Ectodermal cell (in vitro differentiated cells): ENCODE measurements at regions not wholly inside any gene's neighbourhood (a gene's known extent, or its start where the extent isn't known, plus 50 kb on each side); places are given as distances from the start of the nearest gene placed in this dataset.
"Not testable (repeated sequence)": the region's sequence is repeated elsewhere in the genome, so short reads cannot be mapped to it uniquely, and the experiment has no call there.

ENCODE experiments used
- H3K27ac ChIP-seq: 2 replicates; pipeline ENCODE4 v1.7.0; 2013; ENCODE audit warnings: mild to moderate bottlenecking, low read depth, low read length; ENCODE audit not compliant: insufficient read depth, poor library complexity, severe bottlenecking
- H3K27me3 ChIP-seq: 2 replicates; pipeline ENCODE4 v1.7.0; 2013; ENCODE audit warnings: mild to moderate bottlenecking, low read length; ENCODE audit not compliant: insufficient read depth, control insufficient read depth, poor library complexity, severe bottlenecking
- H3K36me3 ChIP-seq: one replicate; pipeline ENCODE4 v1.7.0; 2013; ENCODE audit warnings: low read length; ENCODE audit not compliant: control insufficient read depth, insufficient read depth
- H3K4me1 ChIP-seq: one replicate; pipeline ENCODE4 v1.7.0; 2013; ENCODE audit warnings: low read length; ENCODE audit not compliant: control insufficient read depth, insufficient read depth
- H3K4me3 ChIP-seq: 2 replicates; pipeline ENCODE4 v1.7.0; 2013; ENCODE audit warnings: low read depth, low read length, control low read depth; ENCODE audit not compliant: insufficient read depth
- H3K9me3 ChIP-seq: 2 replicates; pipeline ENCODE4 v1.7.0; 2013; ENCODE audit warnings: mild to moderate bottlenecking, low read length, moderate library complexity; ENCODE audit not compliant: control insufficient read depth
- whole genome bisulfite sequencing, 2 experiments: methylation state at CpG; one replicate each; pipeline ENCODE4 v1.1.7; 2013; ENCODE audit warnings: missing lambda C conversion rate in 2 of 2; 5-methylcytosine and 5-hydroxymethylcytosine counted together

- no peak overlapping the region for H3K27ac ChIP-seq
- no peaks in the 10 kb centered on the region for H3K27me3 ChIP-seq
- WGBS, 2 experiments: 94 to 95% methylated on average over 5 of the region's 5 CpGs
- H3K9me3 ChIP-seq: no peaks in the 10 kb centered on the region
- no peaks in the 10 kb centered on the region for H3K36me3 ChIP-seq
- no peak overlapping the region for H3K4me3 ChIP-seq
- H3K4me1 ChIP-seq: no peaks in the 10 kb centered on the region
These were observed 60.1 kb upstream of the ARL4C start for GRCh38 chr2:234556848-234557573.

DNA sequence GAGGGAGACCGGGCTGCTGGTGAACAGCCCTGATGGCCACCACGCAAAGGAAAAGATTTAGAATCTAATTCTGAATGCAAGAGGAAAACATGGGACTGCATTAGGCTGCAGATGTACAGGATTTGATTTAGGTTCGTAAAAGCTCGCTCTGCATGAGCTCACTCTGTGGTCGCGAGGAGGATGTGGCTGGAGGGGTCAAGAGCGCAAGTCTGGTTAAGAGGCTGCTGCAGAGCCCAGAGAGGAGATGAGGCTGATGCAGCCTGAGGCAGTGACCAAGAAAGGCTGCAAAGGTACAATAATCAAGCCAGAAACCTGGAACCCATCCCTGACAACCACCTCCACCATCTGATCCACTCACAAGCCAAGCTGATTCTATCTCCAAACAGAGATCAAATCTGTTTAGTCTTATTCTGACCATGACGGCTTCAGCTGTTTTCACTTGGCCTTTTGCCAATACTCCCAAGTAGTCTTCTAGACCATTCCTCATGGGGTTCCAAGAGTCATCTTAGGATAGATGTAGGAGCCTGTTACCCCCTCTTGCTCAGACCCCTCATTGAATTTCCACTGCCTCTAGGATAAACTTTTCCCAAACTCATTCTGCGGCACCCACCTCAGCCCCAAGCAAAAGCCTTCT, 58.9 kb upstream of the ARL4C start:
- no peaks in the 10 kb centered on the region for H3K4me1 ChIP-seq
- no peaks in the 10 kb centered on the region for H3K9me3 ChIP-seq
- 94 to 97% methylated on average over 9 of the region's 9 CpGs for WGBS, 2 experiments
- no peak overlapping the region for H3K27ac ChIP-seq
- no peaks in the 10 kb centered on the region for H3K36me3 ChIP-seq
- H3K27me3 ChIP-seq: no peaks in the 10 kb centered on the region
- no peak overlapping the region for H3K4me3 ChIP-seq

GRCh38 chr2:234555161-234555560, 58.3 kb upstream of the ARL4C start:
- no peaks in the 10 kb centered on the region for H3K36me3 ChIP-seq
- H3K27me3 ChIP-seq: no peaks in the 10 kb centered on the region
- no peaks in the 10 kb centered on the region for H3K4me1 ChIP-seq
- H3K9me3 ChIP-seq: no peaks in the 10 kb centered on the region
- no peak overlapping the region for H3K4me3 ChIP-seq
- no peak overlapping the region for H3K27ac ChIP-seq

GRCh38 chr2:234553223-234553622, 56.3 kb upstream of the ARL4C start:
- not testable (repeated sequence) for H3K27me3 ChIP-seq, H3K4me1 ChIP-seq, H3K9me3 ChIP-seq, H3K4me3 ChIP-seq, H3K36me3 ChIP-seq, H3K27ac ChIP-seq
- 92 to 95% methylated on average over 15 of the region's 15 CpGs for WGBS, 2 experiments

- no peak overlapping the region for H3K4me3 ChIP-seq
- no peaks in the 10 kb centered on the region for H3K27me3 ChIP-seq
- H3K4me1 ChIP-seq: peaks cover 11% of the 10 kb centered on the region
- H3K36me3 ChIP-seq: no peaks in the 10 kb centered on the region
- H3K27ac ChIP-seq: no peak overlapping the region
- H3K9me3 ChIP-seq: no peaks in the 10 kb centered on the region
- 28 to 29% methylated on average over 18 of the region's 18 CpGs for WGBS, 2 experiments
These were observed 53.7 kb upstream of the ARL4C start for GRCh38 chr2:234550511-234551107.

GRCh38 chr2:234550056-234550455, 53.2 kb upstream of the ARL4C start:
- Histone ChIP-seq H3K27me3 (no peaks in the 10 kb centered on the region), H3K4me1 (peaks cover 11% of the 10 kb centered on the region), H3K9me3 (no peaks in the 10 kb centered on the region), H3K36me3 (no peaks in the 10 kb centered on the region), H3K27ac (no peak overlapping the region), H3K4me3 (no peak overlapping the region)
- 77 to 80% methylated on average over 5 to 7 of the region's 7 CpGs for WGBS, 2 experiments

- Histone ChIP-seq H3K27ac (no peak overlapping the region), H3K36me3 (no peaks in the 10 kb centered on the region), H3K4me3 (no peak overlapping the region), H3K27me3 (no peaks in the 10 kb centered on the region), H3K9me3 (no peaks in the 10 kb centered on the region), H3K4me1 (peaks cover 11% of the 10 kb centered on the region)
- 48 to 52% methylated on average over 15 of the region's 15 CpGs for WGBS, 2 experiments
These were observed 52.0 kb upstream of the ARL4C start for GRCh38 chr2:234548695-234549420.

DNA sequence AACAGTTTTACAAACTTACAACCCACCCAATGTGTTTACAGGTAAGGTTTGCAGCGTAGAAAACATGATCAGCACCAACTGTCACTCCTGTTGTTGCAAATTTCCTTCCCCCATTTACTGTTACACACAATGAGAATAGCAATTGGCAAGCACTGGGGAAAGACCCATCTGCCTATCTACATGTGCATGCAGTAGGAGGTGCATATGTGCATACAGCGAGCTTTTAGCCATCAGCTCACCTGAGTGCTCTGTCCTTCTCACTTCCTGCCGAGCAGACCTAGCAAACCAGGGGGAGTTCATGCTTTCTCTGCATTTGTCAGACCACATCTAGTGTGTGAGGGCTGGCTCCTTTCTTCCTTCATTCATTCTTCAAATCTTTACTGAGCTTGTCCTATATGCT, 49.9 kb upstream of the ARL4C start:
- H3K36me3 ChIP-seq: no peaks in the 10 kb centered on the region
- no peaks in the 10 kb centered on the region for H3K27me3 ChIP-seq
- 84 to 86% methylated on average over 3 of the region's 3 CpGs for WGBS, 2 experiments
- no peaks in the 10 kb centered on the region for H3K9me3 ChIP-seq
- H3K4me3 ChIP-seq: no peak overlapping the region
- H3K4me1 ChIP-seq: peaks cover 11% of the 10 kb centered on the region
- H3K27ac ChIP-seq: no peak overlapping the region
